GM18951 (cell line): ENCODE measurements at regions not wholly inside any gene's neighbourhood (a gene's known extent, or its start where the extent isn't known, plus 50 kb on each side); places are given as distances from the start of the nearest gene placed in this dataset.

Experiments used
- POLR2A ChIP-seq: IDR thresholded peaks from 4 replicates; pipeline ENCODE4 v1.6.1; 2011; ENCODE audit warnings: mild to moderate bottlenecking; ENCODE audit not compliant: insufficient read length, insufficient read depth; ENCODE audit errors: extremely low read depth
- in situ Hi-C: fragments of 300-500 bp; cut with MboI; formaldehyde crosslinking; loops from one replicate; pipeline ENCODE4 v1.12.0; 2022; ENCODE audit warnings: low sequenced_read_pairs, mixed read lengths, inconsistent platforms; ENCODE audit not compliant: unreplicated experiment

DNA sequence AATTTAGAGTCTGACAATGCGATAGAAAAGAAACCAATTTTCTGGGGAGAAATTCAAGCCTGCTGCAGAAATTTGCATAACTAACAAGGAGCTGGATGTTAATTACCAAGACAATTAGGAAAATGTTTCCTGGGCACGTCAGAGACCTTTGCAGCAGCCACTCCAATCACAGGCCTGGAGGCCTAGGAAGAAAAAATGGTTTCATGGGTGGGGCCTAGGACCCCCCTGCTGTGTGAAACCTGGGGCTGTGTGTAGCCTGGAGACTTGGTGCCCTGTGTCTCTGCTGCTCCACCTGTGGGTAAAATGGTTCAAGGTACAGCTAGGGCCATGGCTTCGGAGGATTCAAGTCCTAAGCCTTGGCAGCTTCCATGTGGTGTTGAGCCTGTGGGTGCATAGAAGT, 837.9 kb downstream of the OTOL1 start:
- in situ Hi-C loops, result no loop called here
- TF ChIP-seq POLR2A, result no peak

DNA sequence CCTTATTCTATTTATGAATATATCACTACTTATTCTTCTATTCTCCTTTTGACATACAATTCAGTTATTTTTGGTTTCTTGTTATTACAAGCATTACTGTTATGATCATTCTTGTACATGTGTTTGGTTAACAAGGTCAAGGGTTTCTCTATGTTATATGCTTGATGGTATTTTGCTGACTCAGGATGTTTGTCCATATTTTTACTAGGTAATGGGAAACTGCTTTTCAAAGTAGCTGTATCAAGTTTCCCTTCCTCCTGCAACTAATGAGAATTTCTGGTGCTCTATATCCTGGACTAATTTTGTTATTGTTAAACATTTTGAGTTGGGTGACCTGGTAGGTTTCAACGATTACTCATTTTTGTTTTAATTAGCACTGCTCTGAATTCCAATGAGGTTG, 841.0 kb downstream of the OTOL1 start:
- in situ Hi-C loops, result no loop called here
- TF ChIP-seq POLR2A, result no peak

DNA sequence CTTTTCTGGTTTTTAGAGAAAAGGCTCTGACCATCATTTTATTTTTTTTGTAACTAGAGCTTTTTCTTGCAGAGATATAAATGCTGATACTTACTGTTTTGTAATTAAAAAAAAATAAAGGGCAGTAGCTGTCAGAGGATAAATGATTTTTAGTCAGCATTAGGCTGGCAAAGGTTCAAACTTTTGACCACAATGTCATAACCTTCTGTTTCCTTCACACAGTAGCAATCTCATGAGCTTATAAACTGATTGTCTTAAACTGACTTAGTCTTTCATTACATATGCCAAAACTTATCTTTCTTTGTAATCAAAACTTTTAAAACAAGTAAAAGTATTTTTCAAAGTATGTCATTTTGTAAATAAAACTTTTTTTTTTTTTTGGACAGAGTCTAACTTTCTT, 841.9 kb downstream of the OTOL1 start:
- TF ChIP-seq POLR2A, result no peak
- in situ Hi-C loops, result no loop called here

DNA sequence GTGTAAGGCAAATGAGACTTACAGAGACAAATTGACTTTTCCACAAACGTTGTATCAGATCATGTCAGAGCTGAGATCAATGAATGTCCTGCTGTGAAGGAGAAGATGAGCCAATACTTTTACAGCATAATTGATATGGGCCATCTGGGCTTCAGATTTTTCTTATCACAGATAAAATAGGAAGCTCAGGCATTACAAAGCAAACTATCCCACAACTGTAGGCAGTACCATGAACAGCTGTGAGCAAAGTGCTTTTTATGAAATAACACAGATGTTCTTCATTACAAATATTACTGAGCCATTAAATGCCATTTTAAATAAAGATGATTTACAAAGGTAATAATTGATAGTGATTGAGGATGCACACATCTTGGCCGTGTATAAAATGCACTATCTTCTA, 852.3 kb downstream of the OTOL1 start:
- in situ Hi-C loops, result no loop called here
- no peak for TF ChIP-seq POLR2A

DNA sequence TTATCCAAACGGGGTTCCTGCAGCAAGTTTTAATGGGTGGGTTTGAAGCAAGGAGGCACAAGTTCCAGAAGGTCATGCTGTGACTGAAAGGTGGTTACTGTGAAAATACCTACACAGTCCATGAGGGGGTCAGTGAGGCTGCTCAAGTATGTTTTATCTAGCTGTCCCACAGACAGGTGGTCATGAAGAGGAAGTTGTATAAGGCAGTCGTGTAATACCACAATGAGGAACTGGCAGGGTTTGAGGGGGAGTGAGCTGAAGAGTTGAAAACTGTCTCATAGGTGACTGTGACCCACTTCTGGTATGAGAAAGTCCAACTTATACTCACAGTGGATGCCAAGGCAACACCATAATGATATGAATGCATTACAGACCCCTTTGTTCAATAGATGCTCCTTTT, 856.8 kb downstream of the OTOL1 start:
- in situ Hi-C loops, result no loop called here
- TF ChIP-seq POLR2A, result no peak

DNA sequence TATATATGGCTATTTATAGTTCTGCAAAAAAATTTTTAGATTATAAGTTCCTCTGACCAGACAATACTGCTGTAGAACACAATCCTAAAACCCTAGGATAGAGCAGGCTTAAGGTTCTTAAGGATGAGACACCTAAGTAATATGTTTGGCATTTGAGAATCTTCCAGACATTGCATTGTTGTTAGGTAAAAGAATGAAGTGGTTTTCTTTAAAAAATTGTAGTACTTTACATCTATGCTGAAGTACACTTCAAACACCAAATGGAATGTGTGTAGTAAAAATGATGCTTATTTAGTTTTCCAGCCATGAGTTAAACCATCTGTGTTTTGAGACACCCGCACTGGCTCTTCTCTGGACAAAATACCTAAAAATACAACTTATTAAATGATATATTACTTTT, 857.7 kb downstream of the OTOL1 start:
- no peak for TF ChIP-seq POLR2A
- in situ Hi-C loops, result no loop called here

DNA sequence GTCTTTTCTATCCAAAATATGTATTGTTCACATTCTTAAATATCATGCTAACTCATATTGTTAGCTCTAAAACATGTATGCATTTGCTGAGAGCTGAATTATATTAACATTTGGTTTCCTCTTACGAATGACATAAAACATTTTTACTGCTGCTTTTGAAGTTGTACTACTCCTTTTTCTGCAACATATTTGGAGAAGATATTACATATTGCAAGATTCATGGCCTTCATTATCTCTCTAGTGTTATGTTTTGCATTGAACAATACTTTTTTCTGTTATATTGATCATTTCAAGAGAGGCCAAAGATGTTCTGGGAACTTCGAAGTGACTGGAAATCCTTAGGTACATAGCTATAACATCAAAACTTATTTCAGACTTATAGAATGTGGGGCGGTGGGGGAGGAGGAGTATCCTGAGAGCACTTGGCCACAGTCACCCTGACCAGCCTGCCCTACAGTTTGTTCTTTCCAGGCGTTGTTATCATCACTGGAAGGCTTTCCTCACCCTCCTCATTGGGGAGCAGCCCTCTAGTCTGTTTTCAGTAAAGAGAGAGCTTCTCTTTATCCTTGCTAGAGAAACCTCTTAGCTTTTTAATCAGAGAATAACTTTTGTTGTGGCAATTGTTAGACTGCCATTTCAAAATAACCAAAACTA, 868.6 kb downstream of the OTOL1 start:
- in situ Hi-C loops, result no loop called here

DNA sequence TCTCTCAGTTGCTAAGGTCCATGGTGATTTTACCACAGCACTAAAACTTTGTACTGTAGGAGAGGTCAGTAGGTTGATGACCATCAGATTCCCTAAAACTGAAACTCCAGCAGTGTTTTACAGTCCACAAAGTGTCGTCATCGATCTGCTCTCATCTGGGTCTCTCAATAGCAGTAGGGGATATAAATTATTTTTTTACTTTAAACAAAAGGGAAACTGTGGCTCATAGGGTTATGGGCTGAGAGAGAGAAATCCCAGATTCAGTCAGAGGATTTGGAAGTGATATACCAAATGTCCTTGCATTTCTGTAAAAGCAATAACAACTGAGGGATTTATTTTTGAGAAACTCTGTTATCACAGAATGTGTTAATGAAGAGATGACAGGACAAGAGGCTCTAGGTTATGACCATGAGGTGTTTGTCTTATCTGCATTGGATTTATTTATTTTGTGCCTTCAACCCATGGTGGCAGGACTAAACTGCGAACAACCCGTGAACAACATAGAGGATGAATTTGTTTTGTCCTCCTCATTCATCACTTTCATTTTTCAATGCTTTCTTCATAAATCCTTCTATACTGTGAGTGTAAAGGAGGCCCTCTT, 869.7 kb downstream of the OTOL1 start:
- in situ Hi-C loops, result no loop called here

More for the DNA sequence above, 868.6 kb downstream of the OTOL1 start:
- TF ChIP-seq POLR2A, result no peak

DNA sequence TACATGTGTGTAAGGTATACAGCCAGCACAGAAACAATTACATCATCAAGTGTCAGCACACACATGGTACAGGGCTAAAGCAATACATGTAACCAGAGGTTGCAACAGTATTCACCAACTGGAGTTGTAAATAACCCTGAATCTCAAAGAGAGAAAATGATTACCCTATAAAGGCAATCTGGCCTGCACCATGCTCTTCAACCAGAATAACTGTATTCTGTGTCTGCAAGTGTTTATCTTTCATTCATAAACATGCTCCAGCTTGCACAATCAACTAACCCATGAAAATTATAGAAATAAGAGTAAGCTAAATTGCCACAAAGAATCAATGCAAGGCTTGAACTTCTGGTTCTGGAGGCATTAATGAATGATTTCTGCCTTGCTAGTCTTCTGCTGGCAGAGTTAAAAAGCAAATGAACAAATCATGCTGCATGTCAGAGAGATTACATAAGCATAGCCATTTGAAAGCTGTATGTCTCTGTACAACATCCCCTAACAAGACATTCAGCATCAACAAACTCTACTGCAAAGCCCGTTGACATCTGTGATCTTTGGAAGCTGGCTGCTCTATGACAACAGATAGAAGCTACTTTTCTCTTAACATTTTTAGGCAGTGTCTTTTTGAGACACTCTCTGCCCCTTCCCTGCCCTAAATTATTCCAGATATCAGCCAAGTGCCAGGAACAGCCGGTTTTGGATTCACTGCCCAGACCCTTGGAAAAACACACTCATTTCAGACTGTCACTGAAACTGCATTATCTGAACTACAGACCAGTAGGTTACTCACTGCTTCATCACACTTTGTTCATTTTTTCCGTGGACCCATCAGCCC, 871.0 kb downstream of the OTOL1 start:
- in situ Hi-C loops, result no loop called here
- TF ChIP-seq POLR2A, result no peak

More for the DNA sequence above, 869.7 kb downstream of the OTOL1 start:
- no peak for TF ChIP-seq POLR2A

DNA sequence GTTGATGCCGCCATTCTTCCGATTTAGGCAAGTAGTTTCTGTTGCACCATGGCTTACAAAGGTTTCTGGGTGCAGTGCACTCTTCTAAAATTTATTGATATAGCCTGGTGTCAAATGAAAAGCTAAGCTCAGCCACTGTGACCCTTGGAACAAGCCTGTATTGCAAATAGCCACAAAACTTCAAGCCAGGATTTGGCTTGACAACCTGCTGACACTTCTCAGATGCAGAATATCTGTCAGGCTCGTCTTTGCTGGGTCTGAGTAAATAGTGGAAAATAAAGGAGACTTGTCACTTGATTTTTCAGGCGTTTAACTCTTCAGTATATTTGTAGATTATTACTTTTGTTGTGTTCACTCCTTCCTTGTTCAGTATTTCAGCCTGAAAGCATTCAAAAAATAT, 871.8 kb downstream of the OTOL1 start:
- in situ Hi-C loops, result no loop called here
- no peak for TF ChIP-seq POLR2A

DNA sequence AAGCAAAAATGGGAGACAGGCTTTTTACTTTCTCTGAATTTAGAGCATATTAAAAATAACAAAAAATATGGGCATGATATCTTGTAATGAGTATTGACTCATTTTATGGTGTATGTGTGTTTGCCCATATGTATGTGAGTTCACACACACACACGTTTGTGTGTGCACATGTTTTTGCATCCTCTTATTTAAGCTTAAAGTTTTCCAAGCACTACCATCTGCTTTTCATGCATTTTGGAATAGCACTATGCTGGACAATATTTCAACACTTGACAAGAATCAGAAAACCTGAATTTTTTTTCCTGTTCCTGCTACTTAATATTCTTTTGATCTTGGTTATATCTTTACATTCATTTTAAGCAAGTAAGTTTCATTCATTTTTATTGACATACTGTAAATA, 872.7 kb downstream of the OTOL1 start:
- in situ Hi-C loops, result no loop called here
- TF ChIP-seq POLR2A, result no peak

DNA sequence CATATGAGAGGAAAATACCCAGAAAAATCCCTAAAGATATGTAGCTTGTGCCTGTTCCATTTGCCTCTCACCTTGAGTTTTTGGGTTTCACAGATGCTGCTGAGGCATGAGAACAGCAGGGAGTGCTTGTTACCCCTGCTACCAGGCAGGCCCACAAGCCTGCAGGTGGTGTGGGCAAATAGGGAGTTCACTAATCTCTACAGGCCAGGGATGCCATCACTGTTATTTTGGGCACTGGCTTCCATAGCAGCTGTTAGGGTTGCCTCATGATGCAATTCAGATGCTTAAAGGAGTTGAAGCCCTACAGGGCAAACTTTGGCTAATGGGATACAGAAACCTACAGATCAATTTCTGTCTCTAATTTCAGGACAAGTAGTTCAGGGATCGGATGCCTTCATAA, 873.5 kb downstream of the OTOL1 start:
- TF ChIP-seq POLR2A, result no peak
- in situ Hi-C loops, result no loop called here

DNA sequence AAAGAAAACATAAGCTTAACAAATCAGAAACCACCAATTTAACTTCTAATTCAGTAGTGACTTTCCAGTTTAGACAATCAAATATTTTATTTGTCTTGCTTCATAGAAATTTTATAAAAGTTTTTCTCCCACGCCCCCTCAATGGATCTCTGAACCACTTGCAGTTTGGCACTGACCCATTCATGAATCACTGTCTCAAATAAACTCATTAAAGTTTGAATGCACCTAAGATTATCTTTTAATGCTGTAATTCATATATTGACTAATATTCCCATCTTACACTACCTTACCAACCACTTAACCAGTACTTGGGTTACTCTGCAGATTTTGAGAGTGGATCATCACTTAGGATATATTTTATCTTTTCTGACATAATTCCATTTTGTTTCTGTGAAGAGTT, 880.2 kb downstream of the OTOL1 start:
- in situ Hi-C loops, result no loop called here
- TF ChIP-seq POLR2A, result no peak

DNA sequence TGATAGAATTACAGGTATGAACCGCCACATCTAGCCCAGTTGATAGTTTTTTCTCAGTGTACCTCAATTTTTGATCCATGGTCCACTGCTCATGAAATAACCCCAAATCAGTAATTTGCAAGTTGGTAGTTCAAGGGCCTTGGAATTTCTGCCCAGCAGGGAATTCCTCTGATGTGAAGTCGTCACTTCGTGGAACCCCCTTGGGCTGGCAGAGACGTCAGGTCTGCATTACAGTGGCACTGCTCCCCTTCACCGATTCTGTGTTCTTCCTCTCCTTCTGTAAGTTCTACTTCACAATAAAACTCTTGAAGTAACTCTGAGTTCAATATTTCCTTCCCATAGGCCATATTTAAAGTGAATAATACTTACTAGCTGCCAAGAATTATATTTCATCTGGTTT, 881.0 kb downstream of the OTOL1 start:
- in situ Hi-C loops, result no loop called here
- no peak for TF ChIP-seq POLR2A

DNA sequence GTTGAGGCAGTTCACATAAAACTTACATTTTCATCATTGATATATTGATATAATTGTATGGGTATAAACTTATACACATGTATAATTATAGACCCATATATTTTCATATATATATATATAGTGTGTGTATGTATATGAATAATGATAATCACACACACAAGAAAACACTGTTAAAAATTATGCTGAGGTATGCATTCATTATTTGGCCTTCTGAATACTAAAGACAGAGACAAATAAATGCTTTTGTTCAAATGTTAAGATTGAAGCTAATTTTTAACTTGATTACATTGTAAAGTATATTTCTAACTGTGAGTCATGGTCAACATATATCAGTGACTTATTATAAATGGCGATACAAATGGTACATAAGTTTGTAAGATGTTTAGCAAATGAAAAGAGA, 888.8 kb downstream of the OTOL1 start:
- in situ Hi-C loops, result no loop called here
- TF ChIP-seq POLR2A, result no peak
